ENCODE measurements at regions not wholly inside any gene's neighbourhood (a gene's known extent, or its start where the extent isn't known, plus 50 kb on each side); places are given as distances from the start of the nearest gene placed in this dataset.
"Not testable (repeated sequence)": the region's sequence is repeated elsewhere in the genome, so short reads cannot be mapped to it uniquely, and the experiment has no call there.

DNA sequence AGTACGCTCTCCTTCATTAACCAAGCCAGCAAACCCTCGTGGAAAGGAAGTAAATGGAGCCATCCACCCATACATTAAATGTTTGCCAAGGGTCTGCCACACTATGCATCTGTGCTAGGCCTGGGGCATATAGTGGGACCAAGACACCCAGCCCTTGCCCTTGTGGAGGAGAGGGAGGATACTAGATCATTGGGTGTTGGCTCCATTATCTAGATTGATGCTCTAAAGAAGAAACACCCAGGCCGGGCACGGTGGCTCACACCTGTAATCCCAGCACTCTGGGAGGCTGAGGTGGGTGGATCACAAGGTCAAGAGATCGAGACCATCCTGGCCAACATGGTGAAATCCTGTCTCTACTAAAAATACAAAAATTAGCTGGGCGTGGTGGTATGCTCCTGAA lies 193.3 kb upstream of the CDH5 start:
- CTCF ChIA-PET: not testable (repeated sequence)

DNA sequence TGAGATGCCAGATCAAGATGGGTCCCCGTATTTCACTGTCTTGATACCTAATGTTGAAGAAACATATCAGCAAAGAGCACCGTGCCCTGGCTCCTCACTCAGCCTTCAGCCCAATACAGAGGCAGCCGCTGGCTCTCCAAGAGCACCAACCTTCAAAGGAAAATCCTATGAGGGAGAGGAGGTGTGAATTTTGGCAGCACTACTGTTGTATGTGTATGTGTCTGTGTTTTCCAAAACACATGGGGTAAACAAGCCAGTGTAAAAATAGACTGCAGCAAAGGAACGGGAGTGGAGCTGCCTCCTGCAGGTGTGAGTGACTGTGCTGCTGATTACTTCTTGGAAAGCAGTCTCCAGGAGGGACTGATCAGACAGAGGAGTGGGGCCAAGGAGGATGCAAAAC lies 194.0 kb upstream of the CDH5 start:
- Histone ChIP-seq H3K79me2 (ENCODE audit: insufficient read depth, low read length) (no peaks in the 10 kb centered on the region), H4K20me1 (ENCODE audit: insufficient read depth) (no peaks in the 10 kb centered on the region), H3K4me2 (ENCODE audit: low read length) (no peak overlapping the region), H3K27ac (ENCODE audit: low read depth, low read length) (no peak overlapping the region), H3K36me3 (ENCODE audit: control insufficient read depth in 1 of 2, insufficient read depth in 2 of 2, low read length in 2 of 2) (no peaks in the 10 kb centered on the region), H3K9ac (ENCODE audit: low read length) (no peak overlapping the region), H3K4me1 (ENCODE audit: control insufficient read depth in 1 of 2, insufficient read depth in 2 of 2, low read length in 2 of 2) (no peaks in the 10 kb centered on the region), H2AFZ (ENCODE audit: low read depth, low read length, poor library complexity, severe bottlenecking) (no peak overlapping the region), H3K9me2 (ENCODE audit: insufficient read depth) (no peaks in the 10 kb centered on the region), H3K9me3 (ENCODE audit: control insufficient read depth in 1 of 2, insufficient read depth in 1 of 2, low read depth in 1 of 2, low read length in 2 of 2) (no peaks in the 10 kb centered on the region), H3K4me3 (replicated peaks in 1 of 2; ENCODE audit: low read depth in 1 of 2, low read length in 2 of 2) (no peak overlapping the region), H3K27me3 (ENCODE audit: insufficient read depth, low read length) (peaks cover 12% of the 10 kb centered on the region; the same call in 1 of the 2 replicates)
- DNase-seq (ENCODE audit: low read depth, low spot score) (no peak), ATAC-seq (no peak)
- ChIA-PET CTCF (no interaction called here), POLR2A (no interaction called here), RAD21 (ENCODE audit: low non-redundant PET in 1 of 2, low total read pairs in 2 of 2, uncharacterized antibody in 2 of 2, unreplicated experiment in 2 of 2) (no interaction called here)
- intact Hi-C loops (cut with micrococcal nuclease): loop anchor here (10.0 kb wide), 1 partner anchor 58 kb away; no protein-coding TSS in a partner anchor
- no TSS peak for BruUV-seq (replicated peaks)
- TF ChIP-seq POLR2AphosphoS5 (IDR thresholded peaks at IDR 0.05; ENCODE audit: low read depth, low read length) (no peak), SRF (IDR thresholded peaks at IDR 0.05; ENCODE audit: low read depth) (no peak), REST (IDR thresholded peaks at IDR 0.05; ENCODE audit: low read depth) (no peak), POLR2A (IDR thresholded peaks at IDR 0.05; ENCODE audit: borderline replicate concordance, extremely low read depth, insufficient read depth, insufficient read length) (no peak), EZH2 (IDR thresholded peaks at IDR 0.05) (no peak), ELF1 (IDR thresholded peaks at IDR 0.05; ENCODE audit: borderline replicate concordance, low read depth) (no peak), ATF3 (IDR thresholded peaks at IDR 0.05) (no peak), TCF7L2 (IDR thresholded peaks at IDR 0.05; ENCODE audit: borderline replicate concordance, extremely low read depth, insufficient read depth, insufficient read length) (no peak), JUND (IDR thresholded peaks at IDR 0.05) (no peak), ZNF274 (IDR thresholded peaks at IDR 0.05; ENCODE audit: low read depth, low read length) (no peak), SIN3A (IDR thresholded peaks at IDR 0.05; ENCODE audit: low read depth) (no peak)
- TF ChIP-seq, protein P1, sequence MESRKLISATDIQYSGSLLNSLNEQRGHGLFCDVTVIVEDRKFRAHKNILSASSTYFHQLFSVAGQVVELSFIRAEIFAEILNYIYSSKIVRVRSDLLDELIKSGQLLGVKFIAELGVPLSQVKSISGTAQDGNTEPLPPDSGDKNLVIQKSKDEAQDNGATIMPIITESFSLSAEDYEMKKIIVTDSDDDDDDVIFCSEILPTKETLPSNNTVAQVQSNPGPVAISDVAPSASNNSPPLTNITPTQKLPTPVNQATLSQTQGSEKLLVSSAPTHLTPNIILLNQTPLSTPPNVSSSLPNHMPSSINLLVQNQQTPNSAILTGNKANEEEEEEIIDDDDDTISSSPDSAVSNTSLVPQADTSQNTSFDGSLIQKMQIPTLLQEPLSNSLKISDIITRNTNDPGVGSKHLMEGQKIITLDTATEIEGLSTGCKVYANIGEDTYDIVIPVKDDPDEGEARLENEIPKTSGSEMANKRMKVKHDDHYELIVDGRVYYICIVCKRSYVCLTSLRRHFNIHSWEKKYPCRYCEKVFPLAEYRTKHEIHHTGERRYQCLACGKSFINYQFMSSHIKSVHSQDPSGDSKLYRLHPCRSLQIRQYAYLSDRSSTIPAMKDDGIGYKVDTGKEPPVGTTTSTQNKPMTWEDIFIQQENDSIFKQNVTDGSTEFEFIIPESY (IDR thresholded peaks at IDR 0.05; ENCODE audit: extremely low read depth, insufficient replicate concordance, low read length): no peak
- TF ChIP-seq, protein P2, sequence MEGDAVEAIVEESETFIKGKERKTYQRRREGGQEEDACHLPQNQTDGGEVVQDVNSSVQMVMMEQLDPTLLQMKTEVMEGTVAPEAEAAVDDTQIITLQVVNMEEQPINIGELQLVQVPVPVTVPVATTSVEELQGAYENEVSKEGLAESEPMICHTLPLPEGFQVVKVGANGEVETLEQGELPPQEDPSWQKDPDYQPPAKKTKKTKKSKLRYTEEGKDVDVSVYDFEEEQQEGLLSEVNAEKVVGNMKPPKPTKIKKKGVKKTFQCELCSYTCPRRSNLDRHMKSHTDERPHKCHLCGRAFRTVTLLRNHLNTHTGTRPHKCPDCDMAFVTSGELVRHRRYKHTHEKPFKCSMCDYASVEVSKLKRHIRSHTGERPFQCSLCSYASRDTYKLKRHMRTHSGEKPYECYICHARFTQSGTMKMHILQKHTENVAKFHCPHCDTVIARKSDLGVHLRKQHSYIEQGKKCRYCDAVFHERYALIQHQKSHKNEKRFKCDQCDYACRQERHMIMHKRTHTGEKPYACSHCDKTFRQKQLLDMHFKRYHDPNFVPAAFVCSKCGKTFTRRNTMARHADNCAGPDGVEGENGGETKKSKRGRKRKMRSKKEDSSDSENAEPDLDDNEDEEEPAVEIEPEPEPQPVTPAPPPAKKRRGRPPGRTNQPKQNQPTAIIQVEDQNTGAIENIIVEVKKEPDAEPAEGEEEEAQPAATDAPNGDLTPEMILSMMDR (IDR thresholded peaks at IDR 0.05 in 2 of 3, conservative IDR thresholded peaks at IDR 0.05 in 1 of 3; ENCODE audit: borderline replicate concordance in 1 of 3, insufficient read depth in 1 of 3, low read depth in 2 of 3, low read length in 2 of 3): no peak

More for the DNA sequence above, 193.3 kb upstream of the CDH5 start:
- H3K4me2 ChIP-seq (ENCODE audit: low read length); ATAC-seq; DNase-seq (ENCODE audit: low read depth, low spot score); H3K36me3 ChIP-seq (ENCODE audit: control insufficient read depth in 1 of 2, insufficient read depth in 2 of 2, low read length in 2 of 2); H2AFZ ChIP-seq (ENCODE audit: low read depth, low read length, poor library complexity, severe bottlenecking); H3K9me3 ChIP-seq (ENCODE audit: control insufficient read depth in 1 of 2, insufficient read depth in 1 of 2, low read depth in 1 of 2, low read length in 2 of 2); H3K9ac ChIP-seq (ENCODE audit: low read length); H3K79me2 ChIP-seq (ENCODE audit: insufficient read depth, low read length); H4K20me1 ChIP-seq (ENCODE audit: insufficient read depth); H3K4me1 ChIP-seq (ENCODE audit: control insufficient read depth in 1 of 2, insufficient read depth in 2 of 2, low read length in 2 of 2); H3K27ac ChIP-seq (ENCODE audit: low read depth, low read length); BruUV-seq (replicated peaks); H3K9me2 ChIP-seq (ENCODE audit: insufficient read depth); POLR2A ChIA-PET; RAD21 ChIA-PET (ENCODE audit: low non-redundant PET in 1 of 2, low total read pairs in 2 of 2, uncharacterized antibody in 2 of 2, unreplicated experiment in 2 of 2); H3K4me3 ChIP-seq (replicated peaks in 1 of 2; ENCODE audit: low read depth in 1 of 2, low read length in 2 of 2): not testable (repeated sequence)
- intact Hi-C loops (cut with micrococcal nuclease): loop anchor here (10.0 kb wide), 1 partner anchor 58 kb away; no protein-coding TSS in a partner anchor
- peaks cover 12% of the 10 kb centered on the region; the same call in 1 of the 2 replicates for H3K27me3 ChIP-seq (ENCODE audit: insufficient read depth, low read length)
